OCI-LY1 (cell line): ENCODE measurements at regions not wholly inside any gene's neighbourhood (a gene's known extent, or its start where the extent isn't known, plus 50 kb on each side); places are given as distances from the start of the nearest gene placed in this dataset.
A peak's percentile ranks its signal among the peaks of the same experiment; 100 is the strongest.

Source experiments
- H2AFZ ChIP-seq: fragments of 200-600 bp; sonication (generic), shearing (Covaris generic); 2 replicates; pipeline ENCODE4 v1.6.0; 2014; ENCODE audit warnings: antibody characterized with exemption, mild to moderate bottlenecking, low read length
- H3F3A ChIP-seq: fragments of 200-600 bp; sonication (generic), shearing (Covaris generic); 2 replicates; pipeline ENCODE4 v1.6.0; 2014; ENCODE audit warnings: mild to moderate bottlenecking, antibody characterized with exemption, low read length, moderate library complexity; ENCODE audit not compliant: insufficient read depth
- H3K27ac ChIP-seq: fragments of 200-600 bp; sonication (generic); 2 replicates; pipeline ENCODE4 v1.5.1; 2014; ENCODE audit warnings: low read length, mixed run types, mild to moderate bottlenecking, low read depth; ENCODE audit not compliant: poor library complexity, severe bottlenecking
- H3K27me3 ChIP-seq: fragments of 200-600 bp; sonication (generic); 2 replicates; pipeline ENCODE4 v1.6.0; 2014; ENCODE audit warnings: antibody characterized with exemption, mild to moderate bottlenecking, low read length, moderate library complexity; ENCODE audit not compliant: insufficient read depth
- H3K36me3 ChIP-seq: fragments of 200-600 bp; sonication (generic); 2 replicates; pipeline ENCODE4 v1.6.1; 2014; ENCODE audit warnings: mild to moderate bottlenecking, antibody characterized with exemption, low read length, moderate library complexity, mixed read lengths; ENCODE audit not compliant: insufficient read depth
- H3K4me1 ChIP-seq: fragments of 200-600 bp; sonication (generic); 2 replicates; pipeline ENCODE4 v1.5.1; 2014; ENCODE audit warnings: mild to moderate bottlenecking, low read length, moderate library complexity; ENCODE audit not compliant: insufficient read depth, severe bottlenecking
- H3K4me2 ChIP-seq: fragments of 200-600 bp; sonication (generic), shearing (Covaris generic); 2 replicates; pipeline ENCODE4 v1.6.1; 2014; ENCODE audit warnings: low read length
- H3K4me3 ChIP-seq: fragments of 200-600 bp; sonication (generic); 2 replicates; pipeline ENCODE4 v1.5.1; 2014; ENCODE audit warnings: low read length, low read depth, mild to moderate bottlenecking, mixed read lengths; ENCODE audit not compliant: poor library complexity, severe bottlenecking
- H3K79me2 ChIP-seq: fragments of 200-600 bp; shearing (Covaris generic); 2 replicates; pipeline ENCODE4 v1.6.1; 2016; ENCODE audit warnings: mixed run types, low read length, mixed read lengths; ENCODE audit not compliant: insufficient read depth
- H3K9ac ChIP-seq: fragments of 200-600 bp; sonication (generic), shearing (Covaris generic); 2 replicates; pipeline ENCODE4 v1.6.1; 2014; ENCODE audit warnings: mild to moderate bottlenecking, low read length, mixed read lengths
- H3K9me2 ChIP-seq: fragments of 200-600 bp; sonication (generic), shearing (Covaris generic); 2 replicates; pipeline ENCODE4 v1.6.1; 2014; ENCODE audit warnings: low read depth, mild to moderate bottlenecking, low read length, mixed read lengths
- H3K9me3 ChIP-seq: fragments of 200-600 bp; shearing (Covaris generic); 2 replicates; pipeline ENCODE4 v1.6.1; 2014; ENCODE audit warnings: low read length, mixed read lengths
- H4K20me1 ChIP-seq: fragments of 200-600 bp; sonication (generic), shearing (Covaris generic); 2 replicates; pipeline ENCODE4 v1.6.0; 2016; ENCODE audit warnings: mild to moderate bottlenecking, low read length; ENCODE audit not compliant: insufficient read depth
- EZH2 ChIP-seq: fragments of 200-600 bp; sonication (generic), shearing (Covaris generic); IDR thresholded peaks from 2 replicates; pipeline ENCODE4 v1.8.0; 2017; ENCODE audit warnings: borderline replicate concordance, mixed run types, mild to moderate bottlenecking, antibody characterized with exemption, low read length, moderate library complexity, mixed read lengths
- TF ChIP-seq, protein P1 (sequence below): fragments of 200-600 bp; sonication (generic), shearing (Covaris generic); IDR thresholded peaks from 2 replicates; pipeline ENCODE4 v1.5.1; 2017; ENCODE audit warnings: mild to moderate bottlenecking, antibody characterized with exemption, low read length, moderate library complexity, mixed read lengths

DNA sequence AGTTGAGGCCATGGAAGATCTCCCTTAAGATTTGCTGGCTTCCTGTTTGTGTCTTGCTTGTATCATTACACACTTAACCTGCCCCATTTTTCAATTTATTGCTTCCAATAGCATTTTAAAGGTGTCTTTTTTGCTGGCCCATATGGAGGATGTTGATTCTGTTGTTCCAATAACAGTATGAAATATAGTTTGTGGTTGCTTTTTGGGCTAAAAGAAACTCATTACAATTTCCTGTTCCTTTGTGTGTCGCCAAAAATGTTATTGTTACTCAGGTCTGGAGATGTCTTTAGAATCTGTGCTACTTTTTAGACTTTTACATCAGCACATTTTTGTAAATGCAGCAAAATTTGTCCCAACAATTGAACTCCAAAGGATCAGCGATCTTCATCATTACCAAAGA, 234.0 kb upstream of the ITGA4 start:
- H3K9me3 ChIP-seq = no peaks in the 10 kb centered on the region
- no peak overlapping the region for H3K27ac ChIP-seq
- H3K4me1 ChIP-seq = peaks cover 5% of the 10 kb centered on the region
- H3K4me2 ChIP-seq = no peak overlapping the region
- no peaks in the 10 kb centered on the region for H4K20me1 ChIP-seq
- TF ChIP-seq EZH2 = no peak
- TF ChIP-seq, protein P1, sequence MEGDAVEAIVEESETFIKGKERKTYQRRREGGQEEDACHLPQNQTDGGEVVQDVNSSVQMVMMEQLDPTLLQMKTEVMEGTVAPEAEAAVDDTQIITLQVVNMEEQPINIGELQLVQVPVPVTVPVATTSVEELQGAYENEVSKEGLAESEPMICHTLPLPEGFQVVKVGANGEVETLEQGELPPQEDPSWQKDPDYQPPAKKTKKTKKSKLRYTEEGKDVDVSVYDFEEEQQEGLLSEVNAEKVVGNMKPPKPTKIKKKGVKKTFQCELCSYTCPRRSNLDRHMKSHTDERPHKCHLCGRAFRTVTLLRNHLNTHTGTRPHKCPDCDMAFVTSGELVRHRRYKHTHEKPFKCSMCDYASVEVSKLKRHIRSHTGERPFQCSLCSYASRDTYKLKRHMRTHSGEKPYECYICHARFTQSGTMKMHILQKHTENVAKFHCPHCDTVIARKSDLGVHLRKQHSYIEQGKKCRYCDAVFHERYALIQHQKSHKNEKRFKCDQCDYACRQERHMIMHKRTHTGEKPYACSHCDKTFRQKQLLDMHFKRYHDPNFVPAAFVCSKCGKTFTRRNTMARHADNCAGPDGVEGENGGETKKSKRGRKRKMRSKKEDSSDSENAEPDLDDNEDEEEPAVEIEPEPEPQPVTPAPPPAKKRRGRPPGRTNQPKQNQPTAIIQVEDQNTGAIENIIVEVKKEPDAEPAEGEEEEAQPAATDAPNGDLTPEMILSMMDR = no peak
- H3F3A ChIP-seq = no peaks in the 10 kb centered on the region
- no peaks in the 10 kb centered on the region for H3K79me2 ChIP-seq
- peak overlapping the region; percentile 66 for H2AFZ ChIP-seq
- no peaks in the 10 kb centered on the region for H3K27me3 ChIP-seq
- no peaks in the 10 kb centered on the region for H3K36me3 ChIP-seq
- no peaks in the 10 kb centered on the region for H3K9me2 ChIP-seq
- no peak overlapping the region for H3K4me3 ChIP-seq
- no peak overlapping the region for H3K9ac ChIP-seq

DNA sequence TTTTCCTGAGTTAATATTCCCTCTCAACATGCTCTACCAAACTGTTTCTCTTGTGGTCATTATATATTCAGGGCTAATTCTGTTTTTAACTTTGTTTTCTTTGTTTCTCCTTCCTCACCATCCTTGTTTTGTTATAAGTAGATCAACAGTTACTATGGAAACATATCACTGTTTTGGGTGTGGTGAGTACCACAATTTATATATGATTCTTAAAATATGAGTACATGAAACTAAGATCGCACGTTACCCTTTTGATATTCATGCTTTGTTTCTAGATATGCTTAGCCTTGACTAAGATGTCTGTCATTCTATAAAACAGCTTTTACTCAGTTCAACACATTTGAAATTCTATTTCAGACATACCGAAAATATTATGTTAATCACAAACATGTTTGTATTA, 232.3 kb upstream of the ITGA4 start:
- H3K9ac ChIP-seq = no peak overlapping the region
- H3K4me3 ChIP-seq = no peak overlapping the region
- no peaks in the 10 kb centered on the region for H3K9me2 ChIP-seq
- H3K4me2 ChIP-seq = no peak overlapping the region
- H2AFZ ChIP-seq = no peak overlapping the region
- H3K27me3 ChIP-seq = no peaks in the 10 kb centered on the region
- peaks cover 5% of the 10 kb centered on the region for H3K4me1 ChIP-seq
- no peaks in the 10 kb centered on the region for H3F3A ChIP-seq
- no peaks in the 10 kb centered on the region for H4K20me1 ChIP-seq
- TF ChIP-seq, protein P1 = no peak
- no peak for TF ChIP-seq EZH2
- H3K79me2 ChIP-seq = no peaks in the 10 kb centered on the region
- H3K9me3 ChIP-seq = no peaks in the 10 kb centered on the region
- H3K36me3 ChIP-seq = no peaks in the 10 kb centered on the region
- no peak overlapping the region for H3K27ac ChIP-seq

DNA sequence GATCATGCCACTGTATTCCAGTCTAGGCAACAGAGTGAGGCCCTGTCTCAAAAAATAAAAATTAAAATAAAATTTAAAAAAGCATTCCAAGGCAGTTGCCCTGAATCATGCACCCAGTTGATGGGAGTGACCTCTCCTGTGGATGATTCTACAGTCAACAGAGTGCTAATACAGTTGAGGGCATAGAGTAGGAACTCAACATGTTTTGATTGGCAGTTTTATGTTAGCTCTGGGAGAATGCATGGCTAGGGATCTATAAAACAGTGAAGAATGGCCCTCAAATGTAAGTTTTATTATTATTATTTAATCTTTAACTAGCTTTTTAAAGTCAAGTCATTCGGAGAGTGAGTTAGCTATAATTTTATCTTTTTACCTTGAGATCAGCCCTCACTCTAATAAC, 228.5 kb upstream of the ITGA4 start:
- Histone ChIP-seq H3K4me1 (no peaks in the 10 kb centered on the region), H3K36me3 (no peaks in the 10 kb centered on the region), H3F3A (no peaks in the 10 kb centered on the region), H3K9me3 (no peaks in the 10 kb centered on the region), H4K20me1 (no peaks in the 10 kb centered on the region), H3K27ac (no peak overlapping the region), H2AFZ (no peak overlapping the region), H3K79me2 (no peaks in the 10 kb centered on the region), H3K9ac (no peak overlapping the region), H3K9me2 (no peaks in the 10 kb centered on the region), H3K4me2 (no peak overlapping the region), H3K27me3 (no peaks in the 10 kb centered on the region), H3K4me3 (no peak overlapping the region)
- TF ChIP-seq, protein P1 = no peak
- TF ChIP-seq EZH2 = no peak
